Progenitor cell of endocrine pancreas (in vitro differentiated cells): ENCODE measurements at regions not wholly inside any gene's neighbourhood (a gene's known extent, or its start where the extent isn't known, plus 50 kb on each side); places are given as distances from the start of the nearest gene placed in this dataset.

Experiments
- DNase-seq: peaks from one replicate; pipeline ENCODE4 v3.0.0; 2021; ENCODE audit warnings: low spot score; ENCODE audit not compliant: unreplicated experiment
- H3K27ac Mint-ChIP-seq: 2 replicates; pipeline ENCODE4 v1.8.0; 2021; ENCODE audit warnings: mild to moderate bottlenecking, moderate library complexity, mixed read lengths
- H3K27me3 Mint-ChIP-seq: 2 replicates; pipeline ENCODE4 v1.8.0; 2021; ENCODE audit warnings: mixed read lengths
- H3K36me3 Mint-ChIP-seq: 2 replicates; pipeline ENCODE4 v1.8.0; 2022; ENCODE audit warnings: mixed read lengths; ENCODE audit not compliant: insufficient read depth
- H3K4me1 Mint-ChIP-seq: 2 replicates; pipeline ENCODE4 v1.8.0; 2021; ENCODE audit warnings: low read depth, mixed read lengths
- H3K4me3 Mint-ChIP-seq: 2 replicates; pipeline ENCODE4 v1.8.0; 2021; ENCODE audit warnings: low read depth, mild to moderate bottlenecking, moderate library complexity, mixed read lengths
- H3K9me3 Mint-ChIP-seq: 2 replicates; pipeline ENCODE4 v1.8.0; 2021; ENCODE audit warnings: low read depth, mixed read lengths
- TF ChIP-seq, protein P1 (sequence below): fragments of 200-600 bp; sonication (generic); IDR thresholded peaks from one replicate; pipeline ENCODE4 v1.5.0; 2021; ENCODE audit warnings: antibody characterized with exemption, mild to moderate bottlenecking; ENCODE audit not compliant: unreplicated experiment

DNA sequence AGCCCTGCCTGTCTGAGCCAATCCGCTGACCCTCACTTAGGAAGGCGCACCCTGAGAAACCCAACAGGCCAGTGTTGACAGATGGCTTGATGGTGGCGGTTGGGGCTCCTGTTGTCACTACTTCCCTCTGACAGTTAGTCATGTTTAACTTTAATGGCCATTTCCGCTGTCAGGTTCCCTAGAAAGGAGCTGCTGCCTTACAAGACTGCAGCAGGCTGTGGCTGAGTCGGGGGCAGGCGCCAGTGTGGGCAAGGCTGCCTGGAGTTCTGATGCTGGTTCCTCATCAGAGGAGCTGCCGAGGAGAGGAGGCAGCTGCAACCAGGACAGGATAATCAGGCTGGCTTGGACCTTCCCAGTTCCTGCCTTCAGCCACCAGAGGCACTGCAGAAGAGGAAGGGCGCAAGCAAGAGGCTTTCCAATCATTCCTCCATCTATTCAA, 223.2 kb upstream of the DYNLRB2 start:
- no peaks in the 10 kb centered on the region for H3K36me3 Mint-ChIP-seq
- no peak for DNase-seq
- no peak overlapping the region for H3K27ac Mint-ChIP-seq
- H3K4me1 Mint-ChIP-seq: no peaks in the 10 kb centered on the region
- TF ChIP-seq, protein P1, sequence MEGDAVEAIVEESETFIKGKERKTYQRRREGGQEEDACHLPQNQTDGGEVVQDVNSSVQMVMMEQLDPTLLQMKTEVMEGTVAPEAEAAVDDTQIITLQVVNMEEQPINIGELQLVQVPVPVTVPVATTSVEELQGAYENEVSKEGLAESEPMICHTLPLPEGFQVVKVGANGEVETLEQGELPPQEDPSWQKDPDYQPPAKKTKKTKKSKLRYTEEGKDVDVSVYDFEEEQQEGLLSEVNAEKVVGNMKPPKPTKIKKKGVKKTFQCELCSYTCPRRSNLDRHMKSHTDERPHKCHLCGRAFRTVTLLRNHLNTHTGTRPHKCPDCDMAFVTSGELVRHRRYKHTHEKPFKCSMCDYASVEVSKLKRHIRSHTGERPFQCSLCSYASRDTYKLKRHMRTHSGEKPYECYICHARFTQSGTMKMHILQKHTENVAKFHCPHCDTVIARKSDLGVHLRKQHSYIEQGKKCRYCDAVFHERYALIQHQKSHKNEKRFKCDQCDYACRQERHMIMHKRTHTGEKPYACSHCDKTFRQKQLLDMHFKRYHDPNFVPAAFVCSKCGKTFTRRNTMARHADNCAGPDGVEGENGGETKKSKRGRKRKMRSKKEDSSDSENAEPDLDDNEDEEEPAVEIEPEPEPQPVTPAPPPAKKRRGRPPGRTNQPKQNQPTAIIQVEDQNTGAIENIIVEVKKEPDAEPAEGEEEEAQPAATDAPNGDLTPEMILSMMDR: peak; percentile 46
- no peaks in the 10 kb centered on the region for H3K9me3 Mint-ChIP-seq
- H3K4me3 Mint-ChIP-seq: no peak overlapping the region
- peaks cover 3% of the 10 kb centered on the region for H3K27me3 Mint-ChIP-seq

DNA sequence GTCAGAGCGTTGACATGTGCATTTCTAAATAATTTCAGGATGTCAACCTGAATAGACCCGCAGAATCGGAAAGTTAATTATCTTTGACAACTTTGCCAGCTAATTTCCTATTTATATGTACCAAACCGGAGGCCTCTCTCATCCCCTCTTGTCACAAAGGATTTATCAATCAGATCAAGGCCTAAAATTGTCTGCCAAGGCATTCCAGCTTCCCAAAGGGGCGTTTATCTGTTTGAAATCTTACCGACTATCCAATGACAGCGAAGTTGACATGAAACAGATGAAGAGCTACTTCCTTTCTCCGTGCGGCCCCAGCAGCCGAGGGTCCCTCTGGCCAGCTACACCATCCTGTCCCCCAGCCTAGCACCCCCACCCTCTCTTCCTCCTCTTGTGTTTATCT, 223.7 kb upstream of the DYNLRB2 start:
- peaks cover 3% of the 10 kb centered on the region for H3K27me3 Mint-ChIP-seq
- H3K9me3 Mint-ChIP-seq: no peaks in the 10 kb centered on the region
- no peak overlapping the region for H3K27ac Mint-ChIP-seq
- no peaks in the 10 kb centered on the region for H3K36me3 Mint-ChIP-seq
- H3K4me3 Mint-ChIP-seq: no peak overlapping the region
- no peaks in the 10 kb centered on the region for H3K4me1 Mint-ChIP-seq
- no peak for DNase-seq
- TF ChIP-seq, protein P1: no peak

DNA sequence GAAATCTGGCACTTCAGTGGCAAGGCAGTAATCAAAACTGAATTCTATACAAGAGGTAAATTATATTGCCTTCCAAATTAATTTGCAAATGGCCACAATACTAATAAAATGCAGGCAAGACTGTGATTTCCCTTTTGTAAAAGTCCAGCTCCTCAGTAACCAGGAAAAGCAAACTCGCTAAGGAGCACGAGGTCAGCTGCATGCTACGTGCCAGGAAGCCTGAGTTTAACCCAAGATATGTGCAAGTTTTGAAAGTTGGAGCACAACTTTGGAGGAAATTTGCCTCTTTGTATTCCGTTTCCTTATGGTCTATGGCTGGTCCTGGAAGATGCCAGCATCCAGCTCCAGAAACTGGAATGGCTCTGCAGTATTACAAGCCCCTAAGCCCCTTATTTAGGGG, 226.8 kb upstream of the DYNLRB2 start:
- H3K4me3 Mint-ChIP-seq: no peak overlapping the region
- H3K27ac Mint-ChIP-seq: no peak overlapping the region
- DNase-seq: no peak
- no peaks in the 10 kb centered on the region for H3K4me1 Mint-ChIP-seq
- peaks cover 1% of the 10 kb centered on the region for H3K36me3 Mint-ChIP-seq
- TF ChIP-seq, protein P1: no peak
- H3K9me3 Mint-ChIP-seq: peaks cover 4% of the 10 kb centered on the region
- no peaks in the 10 kb centered on the region for H3K27me3 Mint-ChIP-seq

DNA sequence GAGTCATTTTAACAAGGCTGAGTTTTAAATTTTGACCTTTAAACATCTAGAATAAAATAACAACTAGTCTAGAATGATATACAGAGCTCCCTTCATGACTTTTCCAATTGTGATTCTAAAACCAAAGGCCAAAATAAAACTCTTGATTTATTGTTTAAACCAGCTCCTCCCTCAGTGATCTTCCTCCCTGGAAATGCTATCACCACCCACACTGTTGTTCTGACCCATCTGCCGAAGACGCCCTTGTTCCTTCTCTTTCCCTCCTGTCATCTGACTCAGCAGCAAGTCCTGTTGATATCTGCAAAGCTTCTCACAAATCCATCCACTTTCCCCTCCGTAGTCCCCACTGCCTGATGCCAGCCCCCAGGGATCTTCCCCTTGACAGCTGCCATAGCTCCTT, 231.6 kb upstream of the DYNLRB2 start:
- H3K27ac Mint-ChIP-seq: no peak overlapping the region
- H3K4me3 Mint-ChIP-seq: no peak overlapping the region
- DNase-seq: no peak
- no peaks in the 10 kb centered on the region for H3K27me3 Mint-ChIP-seq
- H3K4me1 Mint-ChIP-seq: peaks cover 14% of the 10 kb centered on the region
- TF ChIP-seq, protein P1: no peak
- H3K36me3 Mint-ChIP-seq: peaks cover 1% of the 10 kb centered on the region
- H3K9me3 Mint-ChIP-seq: peaks cover 4% of the 10 kb centered on the region

DNA sequence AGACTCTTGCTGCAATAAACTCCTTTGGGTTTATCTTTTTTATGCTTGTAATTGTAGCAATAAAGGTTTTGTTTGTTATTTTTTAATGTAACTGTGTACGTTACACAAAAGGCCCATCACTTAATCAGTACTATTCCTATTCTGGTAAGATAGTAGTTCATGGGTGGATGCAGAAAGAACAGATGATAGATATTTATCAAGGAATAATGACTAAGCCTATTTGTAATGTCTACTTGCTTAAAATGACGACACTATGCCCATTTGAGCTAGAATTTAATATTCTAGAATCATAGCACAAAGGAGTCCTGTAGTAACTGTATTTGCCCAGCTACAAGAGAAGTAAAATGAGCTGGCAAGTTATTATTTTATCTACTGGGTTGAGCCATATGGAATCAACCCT, 235.4 kb upstream of the DYNLRB2 start:
- peaks cover 4% of the 10 kb centered on the region for H3K9me3 Mint-ChIP-seq
- peaks cover 2% of the 10 kb centered on the region for H3K27me3 Mint-ChIP-seq
- H3K4me3 Mint-ChIP-seq: no peak overlapping the region
- TF ChIP-seq, protein P1: no peak
- no peak for DNase-seq
- no peak overlapping the region for H3K27ac Mint-ChIP-seq
- peaks cover 19% of the 10 kb centered on the region for H3K4me1 Mint-ChIP-seq
- H3K36me3 Mint-ChIP-seq: peaks cover 1% of the 10 kb centered on the region

DNA sequence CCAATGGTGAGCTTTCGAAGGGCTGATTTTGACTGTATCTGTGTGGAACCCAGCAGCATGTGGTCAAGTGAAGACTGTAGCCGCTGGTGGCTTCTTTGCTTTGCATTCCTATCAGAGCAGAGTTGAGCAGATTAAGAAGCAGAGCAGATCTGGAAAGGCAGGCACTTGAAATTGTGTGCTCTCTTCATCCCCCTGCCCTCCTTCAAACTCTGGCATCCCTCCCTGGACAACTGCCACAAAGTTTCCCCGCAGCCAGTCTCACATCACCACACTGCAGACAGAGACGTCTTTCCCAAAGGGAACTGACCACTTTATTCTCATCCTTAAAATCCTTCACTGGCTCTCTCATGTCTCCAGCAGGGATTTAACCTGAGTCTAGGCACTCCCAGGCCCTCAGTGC, 237.1 kb upstream of the DYNLRB2 start:
- no peaks in the 10 kb centered on the region for H3K36me3 Mint-ChIP-seq
- no peaks in the 10 kb centered on the region for H3K9me3 Mint-ChIP-seq
- no peak overlapping the region for H3K4me3 Mint-ChIP-seq
- H3K4me1 Mint-ChIP-seq: peaks cover 33% of the 10 kb centered on the region
- peaks cover 2% of the 10 kb centered on the region for H3K27me3 Mint-ChIP-seq
- no peak for DNase-seq
- H3K27ac Mint-ChIP-seq: no peak overlapping the region
- TF ChIP-seq, protein P1: no peak
